Omental fat pad (tissue), 3 donors: ENCODE measurements at regions not wholly inside any gene's neighbourhood (a gene's known extent, or its start where the extent isn't known, plus 50 kb on each side); places are given as distances from the start of the nearest gene placed in this dataset.

ENCODE experiments used
- ATAC-seq: fragments of 150-250 bp; one replicate; pipeline ENCODE4 v1.9.1; 2016; ENCODE audit warnings: mild to moderate bottlenecking, moderate library complexity; ENCODE audit not compliant: low FRiP score
- DNase-seq: peaks from one replicate; pipeline ENCODE4 v3.0.0-alpha.2; 2019; ENCODE audit warnings: low spot score
- TF ChIP-seq, protein P1 (sequence below), 3 donors: fragments of 450-650 bp; IDR thresholded peaks; one replicate each; pipeline ENCODE4 v1.5.1; 2016 to 2017; ENCODE audit warnings: antibody characterized with exemption in 3 of 3, mild to moderate bottlenecking in 3 of 3, moderate library complexity in 2 of 3

DNA sequence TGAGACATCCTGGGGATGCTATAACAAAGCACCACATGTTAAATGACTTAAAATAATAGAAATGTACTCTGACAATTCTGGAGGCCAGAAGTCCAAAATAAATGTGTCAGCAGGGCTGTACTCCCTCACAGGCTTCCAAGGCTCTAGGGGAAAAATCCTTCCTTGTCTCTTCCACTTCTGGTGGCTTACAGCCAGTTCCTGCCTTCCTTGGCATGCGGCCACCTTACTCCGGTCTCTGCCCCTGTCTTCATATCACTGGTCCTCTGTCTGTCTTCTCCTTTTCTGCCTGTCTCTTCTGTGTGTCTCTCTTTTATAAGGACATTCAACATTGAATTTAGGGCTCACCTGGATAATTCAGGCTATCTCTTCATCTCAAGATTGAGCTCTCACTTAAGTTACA, 155.3 kb upstream of the SYNCRIP start:
- no peak for ATAC-seq
- TF ChIP-seq, protein P1, sequence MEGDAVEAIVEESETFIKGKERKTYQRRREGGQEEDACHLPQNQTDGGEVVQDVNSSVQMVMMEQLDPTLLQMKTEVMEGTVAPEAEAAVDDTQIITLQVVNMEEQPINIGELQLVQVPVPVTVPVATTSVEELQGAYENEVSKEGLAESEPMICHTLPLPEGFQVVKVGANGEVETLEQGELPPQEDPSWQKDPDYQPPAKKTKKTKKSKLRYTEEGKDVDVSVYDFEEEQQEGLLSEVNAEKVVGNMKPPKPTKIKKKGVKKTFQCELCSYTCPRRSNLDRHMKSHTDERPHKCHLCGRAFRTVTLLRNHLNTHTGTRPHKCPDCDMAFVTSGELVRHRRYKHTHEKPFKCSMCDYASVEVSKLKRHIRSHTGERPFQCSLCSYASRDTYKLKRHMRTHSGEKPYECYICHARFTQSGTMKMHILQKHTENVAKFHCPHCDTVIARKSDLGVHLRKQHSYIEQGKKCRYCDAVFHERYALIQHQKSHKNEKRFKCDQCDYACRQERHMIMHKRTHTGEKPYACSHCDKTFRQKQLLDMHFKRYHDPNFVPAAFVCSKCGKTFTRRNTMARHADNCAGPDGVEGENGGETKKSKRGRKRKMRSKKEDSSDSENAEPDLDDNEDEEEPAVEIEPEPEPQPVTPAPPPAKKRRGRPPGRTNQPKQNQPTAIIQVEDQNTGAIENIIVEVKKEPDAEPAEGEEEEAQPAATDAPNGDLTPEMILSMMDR (IDR thresholded peaks at IDR 0.05) = no peak
- no peak for DNase-seq

DNA sequence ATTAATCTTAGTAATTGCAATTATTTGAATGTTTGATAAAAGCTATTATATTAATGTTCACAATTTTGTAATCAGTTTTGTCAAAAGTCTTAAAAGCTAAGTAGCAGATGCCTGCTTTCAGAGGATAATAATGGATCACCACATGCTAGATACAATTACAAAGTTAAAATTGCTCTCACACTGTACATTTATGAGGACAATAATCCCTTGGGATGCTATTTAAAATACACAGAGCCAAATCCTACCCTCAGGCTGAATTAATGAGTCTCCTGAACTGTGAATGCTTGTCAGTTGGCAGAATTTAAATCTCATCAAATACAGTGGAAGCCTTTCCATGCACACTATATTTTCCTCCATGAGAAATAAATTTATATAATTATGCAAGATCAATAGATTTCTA, 153.3 kb upstream of the SYNCRIP start:
- TF ChIP-seq, protein P1 (IDR thresholded peaks at IDR 0.05) = no peak
- DNase-seq (no peak), ATAC-seq (no peak)

DNA sequence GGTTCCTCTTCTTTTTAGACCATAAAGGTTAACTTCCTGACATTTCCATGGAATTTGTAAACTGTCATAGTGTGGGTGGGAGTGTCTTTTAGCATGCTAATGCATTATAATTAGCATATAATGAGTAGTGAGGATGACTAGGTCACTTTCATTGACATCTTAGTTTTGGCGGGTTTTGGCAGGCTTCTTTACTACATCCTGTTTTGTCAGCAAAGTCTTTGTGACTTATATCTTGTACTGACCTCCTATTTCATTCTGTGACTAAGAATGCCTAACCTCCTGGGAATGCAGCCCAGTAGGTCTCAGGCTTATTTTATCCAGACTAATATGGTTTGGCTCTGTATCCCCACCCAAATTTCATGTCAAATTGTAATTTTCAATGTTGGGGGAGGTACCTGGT, 149.6 kb upstream of the SYNCRIP start:
- TF ChIP-seq, protein P1 (IDR thresholded peaks at IDR 0.05) = no peak
- ATAC-seq (no peak), DNase-seq (no peak)

DNA sequence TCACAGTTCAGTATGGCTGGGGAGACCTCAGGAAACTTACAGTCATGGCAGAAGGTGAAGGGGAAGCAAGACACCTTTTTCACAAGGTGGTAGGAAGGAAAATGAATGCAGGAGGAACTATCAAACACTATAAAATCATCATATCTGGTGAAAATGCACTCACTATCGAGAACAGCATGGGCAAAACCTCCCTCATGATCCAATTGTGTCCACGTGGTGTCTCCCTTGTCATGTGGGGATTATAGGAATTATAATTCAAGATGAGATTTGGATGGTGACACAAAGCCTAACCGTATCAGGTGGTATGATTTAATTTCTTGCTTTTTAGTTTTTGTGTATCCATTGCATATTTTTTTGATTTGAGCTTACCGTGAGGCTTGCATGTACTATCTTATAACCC, 133.2 kb upstream of the SYNCRIP start:
- ATAC-seq = no peak
- TF ChIP-seq, protein P1 (IDR thresholded peaks at IDR 0.05) = no peak
- no peak for DNase-seq

DNA sequence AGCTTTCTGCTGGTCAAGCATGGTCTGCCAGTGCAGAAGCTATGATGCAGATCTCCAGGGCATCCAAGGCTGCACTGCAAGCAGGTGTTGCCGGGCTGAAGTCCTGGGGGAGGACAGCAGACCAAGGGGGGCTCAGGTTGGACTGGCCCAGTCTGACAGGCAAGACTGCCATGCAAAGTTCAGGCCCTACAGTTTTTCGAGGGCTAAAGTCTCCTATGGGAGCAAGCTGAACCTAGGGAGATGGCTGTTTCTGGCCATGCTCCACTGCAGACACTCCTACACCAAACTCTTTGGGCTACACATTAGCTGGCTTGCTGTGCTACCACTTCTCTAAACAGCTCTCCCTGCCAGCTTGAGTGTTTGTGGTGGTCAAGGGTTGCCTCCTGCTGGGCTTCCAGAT, 130.0 kb upstream of the SYNCRIP start:
- no peak for ATAC-seq
- DNase-seq = no peak
- TF ChIP-seq, protein P1 (IDR thresholded peaks at IDR 0.05) = no peak

DNA sequence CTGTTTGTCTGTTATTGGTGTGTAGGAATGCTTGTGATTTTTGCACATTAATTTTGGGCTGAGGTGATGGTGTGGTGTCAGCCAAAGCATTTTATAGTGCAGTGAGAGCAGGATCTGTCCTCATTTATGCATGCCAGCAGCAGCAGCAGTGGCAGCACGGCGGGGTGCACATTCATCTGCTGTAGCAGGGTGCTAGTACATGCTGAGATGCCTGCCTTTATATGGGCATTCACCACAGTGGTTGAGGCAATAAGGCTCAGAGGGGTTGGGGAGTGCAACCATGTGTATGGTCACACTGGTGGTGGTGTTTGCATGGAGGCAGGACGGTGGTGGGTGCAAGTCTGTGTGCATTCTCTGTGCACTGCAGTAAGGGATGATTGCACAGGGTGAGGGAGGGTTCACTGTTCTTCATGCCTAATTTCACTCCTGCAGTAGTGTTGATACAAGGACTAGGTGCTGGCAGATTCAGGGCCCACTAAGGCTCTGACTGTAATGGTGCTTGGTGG, 129.3 kb upstream of the SYNCRIP start:
- ATAC-seq (no peak), DNase-seq (no peak)
- TF ChIP-seq, protein P1 (IDR thresholded peaks at IDR 0.05) = no peak

DNA sequence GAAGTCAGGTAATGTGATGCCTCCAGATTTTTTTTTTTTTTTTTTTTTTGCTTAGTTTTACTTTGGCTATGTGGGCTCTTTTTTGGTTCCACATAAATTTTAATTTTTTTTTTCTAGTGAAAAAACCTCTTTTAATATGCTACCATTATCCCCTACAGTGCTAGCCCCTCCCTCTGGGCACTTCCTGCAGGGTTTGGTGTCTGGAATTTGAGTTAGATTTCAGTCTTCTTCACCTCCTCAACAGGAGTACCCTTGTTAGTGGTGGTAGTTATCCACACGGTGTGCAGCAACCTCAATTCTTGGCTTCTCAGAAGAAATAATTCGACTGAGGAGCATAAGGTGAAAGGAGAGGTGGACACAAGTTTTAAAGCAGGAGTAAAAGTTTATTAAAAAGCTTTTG, 128.8 kb upstream of the SYNCRIP start:
- TF ChIP-seq, protein P1 (IDR thresholded peaks at IDR 0.05) = no peak
- ATAC-seq = no peak
- DNase-seq = no peak
